LNCaP clone FGC (cell line): ENCODE measurements at regions not wholly inside any gene's neighbourhood (a gene's known extent, or its start where the extent isn't known, plus 50 kb on each side); places are given as distances from the start of the nearest gene placed in this dataset.

Experiments
- DNase-seq: peaks from one replicate; pipeline ENCODE4 v3.0.0-alpha.2; 2011; ENCODE audit warnings: low read depth
- H3K4me3 ChIP-seq: 2 replicates; pipeline ENCODE4 v1.5.1; 2011; ENCODE audit warnings: mild to moderate bottlenecking, low read depth, low read length, control low read depth
- TF ChIP-seq, protein P1 (sequence below): IDR thresholded peaks from 2 replicates; pipeline ENCODE4 v1.5.1; 2012; ENCODE audit warnings: mild to moderate bottlenecking; ENCODE audit not compliant: control insufficient read depth, insufficient read depth; ENCODE audit errors: extremely low read depth

DNA sequence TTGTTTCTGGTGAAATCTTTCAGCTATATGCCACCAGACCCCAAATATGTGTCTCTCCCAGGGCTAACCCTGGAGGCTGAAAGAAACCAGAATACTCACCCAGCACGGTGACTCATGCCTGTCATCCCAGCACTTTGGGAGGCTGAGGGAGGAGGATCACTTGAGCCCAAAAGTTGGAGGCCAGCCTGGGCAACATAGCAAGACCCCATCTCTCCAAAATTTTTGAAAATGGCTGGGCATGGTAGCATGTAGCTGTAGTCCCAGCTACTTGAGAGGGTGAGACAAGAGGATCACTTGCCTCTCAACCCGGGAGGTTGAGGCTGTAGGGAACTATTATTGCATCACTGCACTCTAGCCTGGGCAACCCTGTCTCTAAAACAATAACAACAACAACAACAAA, 76.1 kb upstream of the UQCRFS1 start:
- no peak overlapping the region for H3K4me3 ChIP-seq
- TF ChIP-seq, protein P1, sequence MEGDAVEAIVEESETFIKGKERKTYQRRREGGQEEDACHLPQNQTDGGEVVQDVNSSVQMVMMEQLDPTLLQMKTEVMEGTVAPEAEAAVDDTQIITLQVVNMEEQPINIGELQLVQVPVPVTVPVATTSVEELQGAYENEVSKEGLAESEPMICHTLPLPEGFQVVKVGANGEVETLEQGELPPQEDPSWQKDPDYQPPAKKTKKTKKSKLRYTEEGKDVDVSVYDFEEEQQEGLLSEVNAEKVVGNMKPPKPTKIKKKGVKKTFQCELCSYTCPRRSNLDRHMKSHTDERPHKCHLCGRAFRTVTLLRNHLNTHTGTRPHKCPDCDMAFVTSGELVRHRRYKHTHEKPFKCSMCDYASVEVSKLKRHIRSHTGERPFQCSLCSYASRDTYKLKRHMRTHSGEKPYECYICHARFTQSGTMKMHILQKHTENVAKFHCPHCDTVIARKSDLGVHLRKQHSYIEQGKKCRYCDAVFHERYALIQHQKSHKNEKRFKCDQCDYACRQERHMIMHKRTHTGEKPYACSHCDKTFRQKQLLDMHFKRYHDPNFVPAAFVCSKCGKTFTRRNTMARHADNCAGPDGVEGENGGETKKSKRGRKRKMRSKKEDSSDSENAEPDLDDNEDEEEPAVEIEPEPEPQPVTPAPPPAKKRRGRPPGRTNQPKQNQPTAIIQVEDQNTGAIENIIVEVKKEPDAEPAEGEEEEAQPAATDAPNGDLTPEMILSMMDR, result no peak
- no peak for DNase-seq

DNA sequence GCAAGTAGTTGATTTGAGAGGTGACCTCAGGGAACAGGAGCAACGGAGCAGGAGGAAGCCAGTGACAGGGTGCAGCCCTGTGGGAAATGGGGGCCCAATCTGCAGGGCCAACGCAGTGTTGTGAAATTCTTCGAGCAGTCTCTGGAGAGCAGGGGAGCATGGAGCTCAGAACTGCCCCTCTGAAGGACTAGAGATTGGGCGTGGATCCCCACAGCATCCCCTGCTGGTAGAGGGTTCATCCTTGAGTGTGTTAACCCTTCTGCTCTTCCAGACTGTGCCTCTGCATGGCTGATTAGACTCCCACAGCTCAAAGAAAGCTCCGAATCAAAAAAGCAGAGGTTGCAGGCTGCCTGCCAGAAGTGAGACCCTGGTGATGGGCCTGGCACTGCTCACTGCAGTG, 77.9 kb upstream of the UQCRFS1 start:
- DNase-seq, result no peak
- TF ChIP-seq, protein P1, result no peak
- no peak overlapping the region for H3K4me3 ChIP-seq

DNA sequence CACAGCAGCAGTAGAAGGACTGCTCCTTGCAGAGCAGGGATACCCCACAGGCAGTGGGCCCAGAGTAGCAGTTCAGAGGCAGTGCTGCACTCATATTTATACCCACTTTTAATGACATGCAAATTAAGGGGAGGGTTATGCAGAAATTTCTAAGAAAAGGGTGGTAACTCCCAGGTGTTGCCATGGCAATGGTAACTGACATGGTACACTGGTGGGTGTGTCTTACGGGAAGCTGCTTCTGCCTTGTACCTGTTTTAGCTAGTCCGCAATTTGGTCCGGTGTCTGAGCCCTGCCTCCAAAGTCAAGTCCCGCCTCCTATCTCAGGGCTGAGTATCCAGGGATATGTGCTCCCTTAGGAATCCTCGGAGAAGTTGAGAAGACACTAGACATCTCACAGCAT, 79.2 kb upstream of the UQCRFS1 start:
- TF ChIP-seq, protein P1, result no peak
- DNase-seq, result no peak
- no peak overlapping the region for H3K4me3 ChIP-seq

DNA sequence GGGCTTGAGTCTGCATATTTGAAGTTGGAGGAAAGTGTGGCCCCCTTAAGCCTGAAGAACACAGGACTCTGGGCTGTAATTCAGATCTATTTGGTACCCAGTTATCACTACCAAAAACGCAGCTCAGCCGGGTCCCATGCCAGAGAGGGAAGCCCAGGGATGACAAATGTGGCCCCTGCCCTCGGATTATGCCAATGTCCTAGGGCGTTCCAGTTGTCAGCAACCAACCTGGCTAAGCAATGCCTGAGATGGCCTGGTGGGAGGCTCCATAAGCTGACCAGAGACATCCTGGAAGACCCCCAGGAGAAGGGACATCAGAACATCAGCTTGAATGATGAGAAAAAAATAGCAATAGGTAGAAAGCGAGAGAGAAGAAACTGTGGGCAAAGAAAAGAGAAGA, 79.6 kb upstream of the UQCRFS1 start:
- no peak overlapping the region for H3K4me3 ChIP-seq
- TF ChIP-seq, protein P1, result no peak
- no peak for DNase-seq

DNA sequence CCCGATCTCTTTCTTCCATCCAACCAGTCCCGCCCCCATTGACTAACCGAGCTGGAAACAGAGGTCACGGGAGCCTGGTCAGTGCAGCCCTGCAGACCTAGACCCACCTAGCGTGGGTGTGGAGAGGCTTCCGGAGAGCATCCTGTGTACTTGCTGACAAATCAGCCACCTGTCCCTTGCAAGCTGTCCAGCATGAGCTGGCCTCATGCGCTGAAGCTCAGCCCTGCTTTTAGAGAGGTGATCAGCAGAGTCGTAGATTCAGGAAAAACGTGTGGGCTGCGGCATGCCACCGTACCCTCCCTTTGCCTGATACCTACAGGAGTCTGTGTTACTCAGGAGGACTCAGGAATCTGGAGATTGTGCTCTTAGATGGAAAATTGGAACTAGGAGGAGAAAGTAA, 80.3 kb upstream of the UQCRFS1 start:
- no peak overlapping the region for H3K4me3 ChIP-seq
- TF ChIP-seq, protein P1, result no peak
- no peak for DNase-seq

DNA sequence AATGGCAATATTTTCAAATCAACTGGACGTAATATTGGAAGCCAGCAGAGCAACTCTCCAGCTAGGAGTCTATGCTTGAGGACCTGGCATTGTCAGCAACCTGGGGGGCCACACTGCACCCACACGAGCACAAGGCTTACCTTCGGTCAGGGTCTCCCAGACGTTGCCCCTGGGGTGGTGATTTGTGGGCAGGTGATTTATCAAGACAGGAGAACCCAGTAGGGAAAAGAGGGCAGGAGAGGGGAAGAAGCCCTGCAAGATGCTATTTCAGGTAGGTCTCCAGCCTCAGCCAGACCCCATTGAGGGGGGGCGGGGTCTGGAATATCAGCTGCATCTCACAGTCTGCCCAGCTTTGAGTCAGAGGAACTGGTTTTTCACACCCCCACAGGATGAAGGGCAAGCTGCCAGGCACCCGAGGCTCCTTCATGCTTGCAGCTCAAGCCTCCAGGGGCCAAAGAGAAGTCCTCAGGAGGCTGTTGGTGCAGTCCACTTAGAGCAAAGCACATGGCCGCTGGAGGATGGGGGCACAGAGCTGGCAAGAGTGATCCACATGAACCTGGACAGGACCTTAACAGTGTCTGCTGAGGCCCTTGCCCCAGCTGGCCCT, 80.9 kb upstream of the UQCRFS1 start:
- no peak overlapping the region for H3K4me3 ChIP-seq
- DNase-seq, result no peak
- TF ChIP-seq, protein P1, result no peak

DNA sequence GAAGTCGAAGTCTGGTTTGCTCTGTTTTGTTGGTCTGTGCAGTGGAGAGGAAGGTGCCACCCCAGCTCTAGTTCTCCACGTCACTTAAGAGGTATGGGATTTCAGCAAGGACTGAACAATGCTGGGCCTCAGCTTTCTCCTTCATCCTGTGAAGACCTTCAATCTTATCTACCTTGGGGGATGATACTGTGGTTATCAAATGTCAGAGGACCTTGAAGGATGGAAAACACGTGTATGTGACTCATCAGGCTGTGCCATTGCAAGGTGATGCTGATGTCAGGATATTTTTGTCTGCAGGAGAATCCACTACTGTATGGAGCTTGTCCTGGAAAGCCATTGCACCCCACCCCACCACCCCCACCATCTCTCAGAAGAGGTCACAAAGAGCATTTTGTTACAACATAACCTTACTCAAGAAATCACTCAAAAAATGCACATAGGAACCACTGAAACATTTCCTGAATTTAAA, 81.4 kb upstream of the UQCRFS1 start:
- TF ChIP-seq, protein P1, result no peak
- no peak for DNase-seq

More for the DNA sequence above, 81.4 kb upstream of the UQCRFS1 start:
- no peak overlapping the region for H3K4me3 ChIP-seq
